ENCODE measurements at regions not wholly inside any gene's neighbourhood (a gene's known extent, or its start where the extent isn't known, plus 50 kb on each side); places are given as distances from the start of the nearest gene placed in this dataset.
"Not testable (repeated sequence)": the region's sequence is repeated elsewhere in the genome, so short reads cannot be mapped to it uniquely, and the experiment has no call there.

GRCh38 chr1:29682171-29682918 lies 446.0 kb downstream of the PTPRU start:
- Histone ChIP-seq H3K79me2 (ENCODE audit: insufficient read depth, low read depth) (no peaks in the 10 kb centered on the region), H3K4me2 (no peak overlapping the region)

GRCh38 chr1:29681416-29681815 lies 445.1 kb downstream of the PTPRU start:
- H3K27ac ChIP-seq; H3K27me3 ChIP-seq (ENCODE audit: insufficient read depth, low read depth); H3K4me3 ChIP-seq (IDR thresholded peaks at IDR 0.05; ENCODE audit: insufficient read depth, low read depth, low read length); H3K36me3 ChIP-seq (ENCODE audit: insufficient read depth); H3K9ac ChIP-seq; H2AFZ ChIP-seq (ENCODE audit: low read depth); H3K79me2 ChIP-seq (ENCODE audit: insufficient read depth, low read depth); H3K4me2 ChIP-seq; H3K4me1 ChIP-seq (ENCODE audit: low read depth, poor library complexity, severe bottlenecking); H4K20me1 ChIP-seq (ENCODE audit: insufficient read depth): not testable (repeated sequence)

More at GRCh38 chr1:29682171-29682918, 446.0 kb downstream of the PTPRU start:
- no peak overlapping the region for H3K4me3 ChIP-seq (IDR thresholded peaks at IDR 0.05; ENCODE audit: insufficient read depth, low read depth, low read length)
- H3K9ac ChIP-seq: no peak overlapping the region
- H3K4me1 ChIP-seq (ENCODE audit: low read depth, poor library complexity, severe bottlenecking): no peaks in the 10 kb centered on the region
- H3K27me3 ChIP-seq (ENCODE audit: insufficient read depth, low read depth): peaks cover 6% of the 10 kb centered on the region; the same call in 1 of the 2 replicates
- TF ChIP-seq CTCF (conservative IDR thresholded peaks at IDR 0.05; ENCODE audit: low read depth, low read length): no peak
- no peaks in the 10 kb centered on the region for H4K20me1 ChIP-seq (ENCODE audit: insufficient read depth)
- H2AFZ ChIP-seq (ENCODE audit: low read depth): no peak overlapping the region
- H3K36me3 ChIP-seq (ENCODE audit: insufficient read depth): no peaks in the 10 kb centered on the region
- no peak overlapping the region for H3K27ac ChIP-seq

- Histone ChIP-seq H3K4me2 (no peak overlapping the region), H3K36me3 (ENCODE audit: insufficient read depth) (no peaks in the 10 kb centered on the region), H3K4me3 (IDR thresholded peaks at IDR 0.05; ENCODE audit: insufficient read depth, low read depth, low read length) (no peak overlapping the region), H4K20me1 (ENCODE audit: insufficient read depth) (no peaks in the 10 kb centered on the region), H3K79me2 (ENCODE audit: insufficient read depth, low read depth) (no peaks in the 10 kb centered on the region), H3K4me1 (ENCODE audit: low read depth, poor library complexity, severe bottlenecking) (no peaks in the 10 kb centered on the region), H2AFZ (ENCODE audit: low read depth) (no peak overlapping the region), H3K27ac (no peak overlapping the region), H3K9ac (no peak overlapping the region), H3K27me3 (ENCODE audit: insufficient read depth, low read depth) (peaks cover 6% of the 10 kb centered on the region; the same call in 1 of the 2 replicates)
- no peak for TF ChIP-seq CTCF (conservative IDR thresholded peaks at IDR 0.05; ENCODE audit: low read depth, low read length)
These were observed 443.7 kb downstream of the PTPRU start for GRCh38 chr1:29679828-29680558.

GRCh38 chr1:29679316-29679715 lies 443.0 kb downstream of the PTPRU start:
- H3K9ac ChIP-seq: no peak overlapping the region
- no peaks in the 10 kb centered on the region for H3K36me3 ChIP-seq (ENCODE audit: insufficient read depth)
- H2AFZ ChIP-seq (ENCODE audit: low read depth): no peak overlapping the region
- no peaks in the 10 kb centered on the region for H3K4me1 ChIP-seq (ENCODE audit: low read depth, poor library complexity, severe bottlenecking)
- TF ChIP-seq CTCF (conservative IDR thresholded peaks at IDR 0.05; ENCODE audit: low read depth, low read length): no peak
- H3K79me2 ChIP-seq (ENCODE audit: insufficient read depth, low read depth): no peaks in the 10 kb centered on the region
- H3K4me2 ChIP-seq: no peak overlapping the region
- peaks cover 6% of the 10 kb centered on the region; the same call in 1 of the 2 replicates for H3K27me3 ChIP-seq (ENCODE audit: insufficient read depth, low read depth)
- H4K20me1 ChIP-seq (ENCODE audit: insufficient read depth): no peaks in the 10 kb centered on the region
- H3K4me3 ChIP-seq (IDR thresholded peaks at IDR 0.05; ENCODE audit: insufficient read depth, low read depth, low read length): no peak overlapping the region
- no peak overlapping the region for H3K27ac ChIP-seq

Measured in KMS-11 (cell line).